A673 (cell line): ENCODE measurements at regions not wholly inside any gene's neighbourhood (a gene's known extent, or its start where the extent isn't known, plus 50 kb on each side); places are given as distances from the start of the nearest gene placed in this dataset.

ENCODE experiments used
- EZH2 ChIP-seq: fragments of 200-600 bp; sonication (generic); IDR thresholded peaks from 2 replicates; pipeline ENCODE4 v1.6.1; 2017; ENCODE audit warnings: borderline replicate concordance, low read depth, mild to moderate bottlenecking, mixed read lengths, antibody characterized with exemption, low read length; ENCODE audit not compliant: poor library complexity, severe bottlenecking
- TF ChIP-seq, protein P1 (sequence below): fragments of 300-800, 200-600 bp; sonication (generic); conservative IDR thresholded peaks from 2 replicates; pipeline ENCODE4 v1.5.1; 2017; ENCODE audit warnings: low read depth, mild to moderate bottlenecking, antibody characterized with exemption, low read length, moderate library complexity, mixed read lengths

DNA sequence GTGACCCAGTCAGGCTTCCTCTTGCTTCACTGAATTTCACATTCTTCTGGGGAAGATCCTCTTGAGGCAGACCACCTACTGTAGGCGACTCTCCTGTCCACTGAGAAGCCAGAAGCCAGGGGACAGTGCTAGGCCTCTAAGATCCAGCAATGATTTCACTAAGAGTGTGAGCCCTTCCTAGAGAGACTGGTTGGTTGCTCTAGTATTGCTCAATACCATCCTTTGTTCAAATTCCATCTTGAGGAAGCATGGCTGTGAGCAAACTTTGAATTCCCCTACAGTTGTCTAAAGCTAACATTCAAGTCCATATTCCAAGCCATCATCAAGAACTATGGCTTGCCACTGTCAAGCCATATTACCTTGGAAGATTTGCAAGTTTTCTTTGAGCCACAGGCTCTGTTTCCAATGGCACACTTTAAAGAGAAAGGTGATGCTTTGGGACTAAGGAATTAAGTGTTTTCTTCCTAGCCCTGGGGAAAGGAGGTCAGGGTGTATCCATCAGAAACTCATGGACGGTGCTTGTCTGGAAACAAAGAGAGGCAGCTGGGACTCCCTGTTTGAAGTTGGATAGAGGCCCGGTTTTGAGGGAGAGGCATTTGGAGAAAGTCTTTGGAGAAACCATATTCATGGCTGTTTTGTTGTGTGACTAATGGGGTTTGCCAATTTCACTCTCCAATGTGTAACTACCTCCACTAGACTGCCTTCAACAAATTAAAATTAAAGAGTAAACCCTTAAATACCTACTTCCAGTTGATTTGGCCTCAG is 1217.9 kb downstream of the VRK1 start:
- TF ChIP-seq, protein P1, sequence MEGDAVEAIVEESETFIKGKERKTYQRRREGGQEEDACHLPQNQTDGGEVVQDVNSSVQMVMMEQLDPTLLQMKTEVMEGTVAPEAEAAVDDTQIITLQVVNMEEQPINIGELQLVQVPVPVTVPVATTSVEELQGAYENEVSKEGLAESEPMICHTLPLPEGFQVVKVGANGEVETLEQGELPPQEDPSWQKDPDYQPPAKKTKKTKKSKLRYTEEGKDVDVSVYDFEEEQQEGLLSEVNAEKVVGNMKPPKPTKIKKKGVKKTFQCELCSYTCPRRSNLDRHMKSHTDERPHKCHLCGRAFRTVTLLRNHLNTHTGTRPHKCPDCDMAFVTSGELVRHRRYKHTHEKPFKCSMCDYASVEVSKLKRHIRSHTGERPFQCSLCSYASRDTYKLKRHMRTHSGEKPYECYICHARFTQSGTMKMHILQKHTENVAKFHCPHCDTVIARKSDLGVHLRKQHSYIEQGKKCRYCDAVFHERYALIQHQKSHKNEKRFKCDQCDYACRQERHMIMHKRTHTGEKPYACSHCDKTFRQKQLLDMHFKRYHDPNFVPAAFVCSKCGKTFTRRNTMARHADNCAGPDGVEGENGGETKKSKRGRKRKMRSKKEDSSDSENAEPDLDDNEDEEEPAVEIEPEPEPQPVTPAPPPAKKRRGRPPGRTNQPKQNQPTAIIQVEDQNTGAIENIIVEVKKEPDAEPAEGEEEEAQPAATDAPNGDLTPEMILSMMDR: no peak
- TF ChIP-seq EZH2: no peak
